Activated naive CD8-positive, alpha-beta T cell treated with anti-CD3 and anti-CD28 coated beads for 36 hours (primary cell): ENCODE measurements at regions not wholly inside any gene's neighbourhood (a gene's known extent, or its start where the extent isn't known, plus 50 kb on each side); places are given as distances from the start of the nearest gene placed in this dataset.
"Not testable (repeated sequence)": the region's sequence is repeated elsewhere in the genome, so short reads cannot be mapped to it uniquely, and the experiment has no call there.

Source experiments
- DNase-seq: peaks from one replicate; pipeline ENCODE4 v3.0.0; 2021
- H3K27ac Mint-ChIP-seq: one replicate; pipeline ENCODE4 v1.8.0; 2022; ENCODE audit warnings: mild to moderate bottlenecking, moderate library complexity, mixed read lengths
- H3K27me3 Mint-ChIP-seq: one replicate; pipeline ENCODE4 v1.8.0; 2022; ENCODE audit warnings: mild to moderate bottlenecking, mixed read lengths
- H3K36me3 Mint-ChIP-seq: one replicate; pipeline ENCODE4 v1.8.0; 2021; ENCODE audit warnings: mild to moderate bottlenecking, mixed read lengths
- H3K4me1 Mint-ChIP-seq: one replicate; pipeline ENCODE4 v1.8.0; 2021; ENCODE audit warnings: mixed read lengths
- H3K4me3 Mint-ChIP-seq: one replicate; pipeline ENCODE4 v1.8.0; 2022; ENCODE audit warnings: mild to moderate bottlenecking, moderate library complexity, mixed read lengths
- H3K9me3 Mint-ChIP-seq: one replicate; pipeline ENCODE4 v1.8.0; 2022; ENCODE audit warnings: mixed read lengths

DNA sequence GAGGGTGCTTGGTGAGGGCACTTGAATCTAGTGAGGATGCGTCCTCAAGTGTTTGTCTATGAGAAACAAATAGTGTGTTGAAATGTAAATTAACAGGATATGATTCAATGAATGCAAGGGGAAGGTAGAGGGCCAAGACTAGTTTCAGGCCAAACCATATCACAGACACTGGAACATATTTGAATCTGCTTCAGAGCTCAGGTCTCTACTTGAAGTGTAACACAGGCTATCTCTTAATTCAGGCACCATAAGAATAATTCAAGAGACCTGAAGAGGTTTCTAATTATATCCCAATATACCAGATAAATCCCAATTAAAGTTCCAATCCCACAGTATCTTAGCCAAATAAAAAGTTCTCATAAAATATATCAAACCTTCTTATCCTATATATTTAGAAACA, 146.5 kb upstream of the INTU start:
- H3K36me3 Mint-ChIP-seq, result no peaks in the 10 kb centered on the region
- peaks cover 5% of the 10 kb centered on the region for H3K27me3 Mint-ChIP-seq
- no peaks in the 10 kb centered on the region for H3K4me1 Mint-ChIP-seq
- DNase-seq, result no peak
- no peaks in the 10 kb centered on the region for H3K9me3 Mint-ChIP-seq
- H3K27ac Mint-ChIP-seq, result no peak overlapping the region
- H3K4me3 Mint-ChIP-seq, result no peak overlapping the region

GRCh38 chr4:127491571-127491970, 141.2 kb upstream of the INTU start:
- no peaks in the 10 kb centered on the region for H3K4me1 Mint-ChIP-seq
- H3K4me3 Mint-ChIP-seq, result no peak overlapping the region
- no peaks in the 10 kb centered on the region for H3K9me3 Mint-ChIP-seq
- no peaks in the 10 kb centered on the region for H3K27me3 Mint-ChIP-seq
- no peak overlapping the region for H3K27ac Mint-ChIP-seq
- no peaks in the 10 kb centered on the region for H3K36me3 Mint-ChIP-seq
- no peak for DNase-seq

DNA sequence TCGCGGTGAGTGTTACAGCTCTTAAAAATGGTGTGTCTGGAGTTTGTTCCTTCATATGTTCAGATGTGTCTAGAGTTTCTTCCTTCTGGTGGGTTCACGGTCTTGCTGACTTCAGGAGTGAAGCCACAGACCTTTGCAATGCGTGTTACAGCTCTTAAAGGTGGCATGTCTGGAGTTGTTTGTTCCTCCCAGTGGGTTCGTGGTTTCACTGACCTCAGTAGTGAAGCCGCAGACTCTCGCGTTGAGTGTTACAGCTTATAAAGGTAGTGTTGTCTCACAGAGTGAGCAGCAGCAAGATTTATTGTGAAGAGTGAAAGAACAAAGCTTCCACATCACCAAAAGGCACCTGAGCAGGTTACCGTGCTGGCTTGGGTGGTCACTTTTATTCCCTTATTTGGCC, 135.9 kb upstream of the INTU start:
- H3K9me3 Mint-ChIP-seq, H3K4me3 Mint-ChIP-seq, H3K36me3 Mint-ChIP-seq, H3K4me1 Mint-ChIP-seq, H3K27ac Mint-ChIP-seq, H3K27me3 Mint-ChIP-seq, DNase-seq: not testable (repeated sequence)

DNA sequence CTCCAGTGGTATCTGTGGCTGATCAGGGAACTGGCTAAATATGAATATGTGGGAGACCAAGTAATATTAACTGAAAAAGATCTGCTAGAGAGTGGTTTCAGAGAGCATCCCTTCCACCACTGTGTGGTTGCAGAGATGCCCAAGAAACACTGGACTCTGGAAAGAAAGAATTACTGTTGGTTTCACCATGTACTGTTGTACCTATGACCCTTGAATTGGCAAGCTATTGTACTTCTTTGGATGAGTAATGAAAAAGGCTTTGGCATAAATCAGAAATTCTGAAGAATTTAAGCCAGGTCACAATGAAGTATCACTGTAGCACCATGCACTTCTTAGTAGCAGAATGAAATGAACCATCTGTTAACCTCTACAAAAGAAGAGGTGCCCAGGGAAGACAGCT, 134.4 kb upstream of the INTU start:
- Mint-ChIP-seq H3K27ac (no peak overlapping the region), H3K4me3 (no peak overlapping the region), H3K9me3 (no peaks in the 10 kb centered on the region), H3K27me3 (no peaks in the 10 kb centered on the region), H3K36me3 (no peaks in the 10 kb centered on the region), H3K4me1 (no peaks in the 10 kb centered on the region)
- DNase-seq, result no peak

DNA sequence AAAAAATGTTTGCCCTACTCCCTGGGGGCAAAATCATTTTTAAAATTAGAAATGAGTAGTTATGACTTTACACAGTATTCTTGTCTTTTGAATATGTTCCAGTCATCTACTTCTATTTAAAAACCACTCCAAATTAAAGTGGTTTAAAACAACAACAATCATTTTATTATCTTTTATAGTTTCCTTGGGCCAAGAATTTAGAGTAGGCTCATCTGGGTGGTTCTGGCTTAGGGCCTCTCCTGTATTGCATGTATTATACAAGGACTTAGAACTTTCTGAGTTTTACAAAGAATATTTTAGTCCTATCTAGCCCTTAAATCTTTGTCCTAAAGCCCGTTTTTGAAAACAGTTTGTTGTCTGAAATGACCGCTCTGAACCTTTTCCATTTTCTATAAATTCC, 132.5 kb upstream of the INTU start:
- Mint-ChIP-seq H3K4me3 (no peak overlapping the region), H3K4me1 (no peaks in the 10 kb centered on the region), H3K27me3 (no peaks in the 10 kb centered on the region), H3K9me3 (no peaks in the 10 kb centered on the region), H3K36me3 (no peaks in the 10 kb centered on the region), H3K27ac (no peak overlapping the region)
- no peak for DNase-seq

- H3K4me1 Mint-ChIP-seq, result no peaks in the 10 kb centered on the region
- no peaks in the 10 kb centered on the region for H3K27me3 Mint-ChIP-seq
- no peak for DNase-seq
- H3K36me3 Mint-ChIP-seq, result no peaks in the 10 kb centered on the region
- no peak overlapping the region for H3K27ac Mint-ChIP-seq
- H3K4me3 Mint-ChIP-seq, result no peak overlapping the region
- H3K9me3 Mint-ChIP-seq, result no peaks in the 10 kb centered on the region
Observed at GRCh38 chr4:127501103-127501502, 131.7 kb upstream of the INTU start.

- Mint-ChIP-seq H3K27me3 (no peaks in the 10 kb centered on the region), H3K4me3 (no peak overlapping the region), H3K27ac (no peak overlapping the region), H3K4me1 (no peaks in the 10 kb centered on the region), H3K36me3 (no peaks in the 10 kb centered on the region), H3K9me3 (no peaks in the 10 kb centered on the region)
- no peak for DNase-seq
Observed at GRCh38 chr4:127503111-127503510, 129.6 kb upstream of the INTU start.

DNA sequence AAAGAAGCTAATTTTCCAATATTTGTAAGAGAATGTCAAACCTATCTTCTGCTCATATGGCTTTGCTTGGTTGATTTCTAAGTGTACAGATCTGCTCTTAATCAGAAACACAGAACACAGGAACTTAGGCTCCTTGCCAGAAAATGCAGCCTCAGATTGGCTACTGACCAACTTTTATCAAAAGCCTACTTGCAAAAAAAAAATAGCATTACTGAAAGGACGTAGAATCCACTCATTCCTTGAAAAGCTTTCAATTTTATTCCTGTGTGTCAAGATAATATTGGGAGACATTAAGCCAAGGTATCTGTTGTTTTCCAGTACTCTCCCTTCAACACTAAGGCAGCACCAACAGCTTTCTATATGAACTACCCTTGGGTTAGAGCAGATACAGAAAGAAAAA, 127.6 kb upstream of the INTU start:
- no peaks in the 10 kb centered on the region for H3K4me1 Mint-ChIP-seq
- H3K27ac Mint-ChIP-seq, result no peak overlapping the region
- no peak for DNase-seq
- H3K4me3 Mint-ChIP-seq, result no peak overlapping the region
- H3K27me3 Mint-ChIP-seq, result no peaks in the 10 kb centered on the region
- no peaks in the 10 kb centered on the region for H3K9me3 Mint-ChIP-seq
- no peaks in the 10 kb centered on the region for H3K36me3 Mint-ChIP-seq

DNA sequence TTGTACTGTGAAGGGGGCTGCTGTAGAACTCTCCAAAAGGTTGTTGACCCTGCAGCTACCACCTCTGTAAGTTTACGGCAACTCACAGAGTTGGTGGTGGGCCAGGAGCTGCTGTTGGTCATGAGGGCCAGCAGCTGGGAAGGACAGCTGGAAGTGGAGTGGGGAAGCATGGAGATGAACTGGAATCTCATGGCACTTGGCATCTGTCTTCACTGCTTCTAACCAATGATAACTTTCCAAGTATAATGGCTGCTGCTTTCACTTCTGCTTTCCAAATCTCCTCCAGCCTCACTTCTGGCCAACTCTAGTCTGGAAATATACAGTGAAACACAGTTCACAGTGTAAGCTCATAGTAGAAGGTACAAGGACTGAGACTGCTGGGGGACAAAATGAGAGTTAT, 126.5 kb upstream of the INTU start:
- Mint-ChIP-seq H3K4me3 (no peak overlapping the region), H3K27ac (no peak overlapping the region), H3K9me3 (no peaks in the 10 kb centered on the region), H3K4me1 (no peaks in the 10 kb centered on the region), H3K27me3 (no peaks in the 10 kb centered on the region), H3K36me3 (no peaks in the 10 kb centered on the region)
- DNase-seq, result no peak

DNA sequence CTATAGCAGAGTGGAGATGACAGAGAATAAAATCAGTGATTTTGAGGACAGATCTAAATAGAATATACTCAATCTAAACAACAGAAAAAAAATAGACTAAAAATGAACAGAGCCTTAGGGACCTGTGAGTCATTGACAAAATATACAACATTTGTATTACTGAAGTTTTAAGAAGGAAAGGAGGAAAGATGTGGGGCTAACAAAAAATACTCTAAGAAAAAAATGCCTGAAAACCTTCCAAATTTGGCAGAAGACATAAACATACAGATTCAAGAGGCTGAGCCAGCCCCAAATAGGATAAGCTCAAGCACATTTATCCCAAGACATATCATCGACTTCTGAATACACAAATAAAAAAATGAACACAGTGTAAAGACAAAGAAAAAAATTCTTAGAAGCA, 123.6 kb upstream of the INTU start:
- Mint-ChIP-seq H3K9me3 (no peaks in the 10 kb centered on the region), H3K36me3 (no peaks in the 10 kb centered on the region), H3K4me1 (no peaks in the 10 kb centered on the region), H3K4me3 (no peak overlapping the region), H3K27me3 (no peaks in the 10 kb centered on the region), H3K27ac (no peak overlapping the region)
- no peak for DNase-seq

GRCh38 chr4:127512672-127513071, 120.1 kb upstream of the INTU start:
- H3K4me3 Mint-ChIP-seq, DNase-seq, H3K27me3 Mint-ChIP-seq, H3K36me3 Mint-ChIP-seq, H3K27ac Mint-ChIP-seq, H3K4me1 Mint-ChIP-seq, H3K9me3 Mint-ChIP-seq: not testable (repeated sequence)

DNA sequence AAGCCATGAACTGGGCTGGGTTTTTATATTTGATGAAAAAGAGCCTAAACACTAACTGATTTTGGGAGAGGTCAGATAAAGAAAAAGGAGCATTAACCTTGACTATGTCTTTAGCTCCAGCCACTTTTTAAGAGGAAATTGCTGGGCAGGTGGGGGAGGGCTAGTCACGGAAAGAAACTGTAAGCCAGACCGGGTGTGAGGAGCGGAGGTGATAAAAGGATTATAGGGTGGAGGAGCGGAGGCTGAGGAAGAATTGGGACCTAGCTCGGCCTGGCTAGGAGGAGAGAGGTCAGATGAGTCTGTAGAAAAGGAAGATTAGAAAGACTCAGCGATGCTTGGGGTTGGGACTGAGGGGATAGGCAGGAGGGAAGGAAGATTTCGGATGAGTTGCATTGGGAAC, 117.5 kb upstream of the INTU start:
- H3K36me3 Mint-ChIP-seq, H3K9me3 Mint-ChIP-seq, H3K27ac Mint-ChIP-seq, H3K4me3 Mint-ChIP-seq, DNase-seq, H3K4me1 Mint-ChIP-seq, H3K27me3 Mint-ChIP-seq: not testable (repeated sequence)

DNA sequence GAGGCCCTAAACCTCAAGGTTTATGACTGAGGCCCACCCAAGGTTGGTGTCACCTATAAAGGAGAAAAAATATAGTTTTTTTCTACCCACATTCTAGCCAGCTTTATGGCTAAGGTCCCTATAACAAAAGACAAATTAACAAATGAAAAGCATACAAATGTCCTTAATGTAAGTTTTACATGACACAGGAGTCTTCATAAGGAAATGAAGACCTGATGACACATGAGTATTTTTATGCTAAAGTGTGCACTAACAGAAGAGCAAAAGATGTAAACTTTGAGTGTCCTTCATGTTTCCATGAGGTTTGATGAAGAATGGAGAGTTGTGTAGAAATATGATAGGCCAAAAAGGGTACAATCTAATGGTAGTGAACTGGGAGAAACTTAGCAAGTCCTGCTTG, 114.7 kb upstream of the INTU start:
- Mint-ChIP-seq H3K9me3 (no peaks in the 10 kb centered on the region), H3K27ac (no peak overlapping the region), H3K4me3 (no peak overlapping the region), H3K27me3 (no peaks in the 10 kb centered on the region), H3K36me3 (no peaks in the 10 kb centered on the region), H3K4me1 (no peaks in the 10 kb centered on the region)
- DNase-seq, result no peak

DNA sequence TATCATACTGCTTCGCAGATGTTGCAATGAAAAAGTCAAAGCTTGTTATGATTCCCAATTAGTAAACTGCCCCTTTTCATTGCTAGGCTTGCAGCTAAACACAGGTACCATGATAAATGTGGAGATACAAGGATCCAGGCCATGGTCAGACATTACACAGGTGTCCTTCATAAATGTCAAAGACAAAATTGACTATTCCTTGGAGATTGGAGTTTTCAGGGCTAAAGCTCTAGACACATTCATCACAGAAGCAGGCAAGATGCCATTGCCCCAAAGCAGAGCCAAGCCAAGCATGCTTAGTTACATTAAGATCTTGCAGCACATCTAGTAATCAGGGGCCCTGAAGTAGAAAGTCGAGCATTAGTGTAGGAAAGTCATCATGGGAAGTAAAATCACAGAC, 111.3 kb upstream of the INTU start:
- Mint-ChIP-seq H3K36me3 (no peaks in the 10 kb centered on the region), H3K4me1 (no peaks in the 10 kb centered on the region), H3K27ac (no peak overlapping the region), H3K27me3 (no peaks in the 10 kb centered on the region), H3K4me3 (no peak overlapping the region), H3K9me3 (no peaks in the 10 kb centered on the region)
- no peak for DNase-seq

DNA sequence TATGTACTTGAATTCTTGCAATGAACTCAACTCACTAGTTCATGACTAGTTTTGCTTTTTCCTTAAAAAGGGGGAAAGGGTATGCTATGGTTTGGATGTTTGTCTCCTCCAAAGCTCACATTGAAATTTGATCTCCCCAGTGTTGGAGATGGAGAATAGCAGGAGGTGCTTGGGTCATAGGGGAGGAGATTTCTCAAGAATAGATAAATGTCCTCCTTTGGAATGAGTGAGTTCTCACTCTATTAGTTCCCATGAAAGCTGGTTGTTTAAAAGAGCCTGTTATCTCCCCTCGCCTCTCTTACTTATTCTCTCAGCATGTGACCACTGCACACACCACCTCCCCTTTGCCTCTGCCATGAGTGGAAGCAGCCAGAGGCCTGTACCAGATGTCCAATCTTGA, 109.4 kb upstream of the INTU start:
- no peaks in the 10 kb centered on the region for H3K4me1 Mint-ChIP-seq
- H3K36me3 Mint-ChIP-seq, result no peaks in the 10 kb centered on the region
- DNase-seq, result no peak
- H3K4me3 Mint-ChIP-seq, result no peak overlapping the region
- H3K27me3 Mint-ChIP-seq, result no peaks in the 10 kb centered on the region
- H3K9me3 Mint-ChIP-seq, result no peaks in the 10 kb centered on the region
- H3K27ac Mint-ChIP-seq, result no peak overlapping the region

- H3K27me3 Mint-ChIP-seq, result no peaks in the 10 kb centered on the region
- no peaks in the 10 kb centered on the region for H3K4me1 Mint-ChIP-seq
- no peaks in the 10 kb centered on the region for H3K9me3 Mint-ChIP-seq
- H3K36me3 Mint-ChIP-seq, result no peaks in the 10 kb centered on the region
- no peak for DNase-seq
- no peak overlapping the region for H3K27ac Mint-ChIP-seq
- H3K4me3 Mint-ChIP-seq, result no peak overlapping the region
Observed at GRCh38 chr4:127525608-127526007, 107.1 kb upstream of the INTU start.

DNA sequence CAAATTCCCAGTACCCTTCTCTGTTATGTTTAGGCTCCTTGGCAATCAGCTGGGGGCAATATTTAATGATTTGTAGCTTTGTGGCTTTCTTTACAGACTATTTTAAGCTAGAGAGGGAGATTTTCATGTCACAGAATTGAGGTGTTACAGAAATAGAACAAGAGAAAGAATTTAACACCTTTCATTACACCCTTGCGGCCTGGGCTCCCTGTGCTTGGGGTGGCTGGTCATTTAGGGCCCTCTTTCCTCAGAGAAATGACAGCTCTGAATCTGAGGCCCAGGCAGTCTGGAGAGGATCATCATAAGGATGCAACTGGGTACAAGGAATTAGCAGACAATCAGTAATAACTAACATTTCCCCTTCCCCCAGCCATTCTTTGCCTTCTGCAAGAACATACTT, 104.5 kb upstream of the INTU start:
- Mint-ChIP-seq H3K36me3 (no peaks in the 10 kb centered on the region), H3K4me3 (no peak overlapping the region), H3K27ac (no peak overlapping the region), H3K9me3 (no peaks in the 10 kb centered on the region), H3K27me3 (no peaks in the 10 kb centered on the region), H3K4me1 (no peaks in the 10 kb centered on the region)
- DNase-seq, result no peak
